HG03025 (cell line): ENCODE measurements at regions not wholly inside any gene's neighbourhood (a gene's known extent, or its start where the extent isn't known, plus 50 kb on each side); places are given as distances from the start of the nearest gene placed in this dataset.
"Not testable (repeated sequence)": the region's sequence is repeated elsewhere in the genome, so short reads cannot be mapped to it uniquely, and the experiment has no call there.

ENCODE experiments used
- ATAC-seq: cut with Tn5 transposase; IDR thresholded peaks from one replicate; pipeline ENCODE4 v1.9.1; 2021; ENCODE audit warnings: mild to moderate bottlenecking, moderate library complexity; ENCODE audit not compliant: unreplicated experiment, low FRiP score

DNA sequence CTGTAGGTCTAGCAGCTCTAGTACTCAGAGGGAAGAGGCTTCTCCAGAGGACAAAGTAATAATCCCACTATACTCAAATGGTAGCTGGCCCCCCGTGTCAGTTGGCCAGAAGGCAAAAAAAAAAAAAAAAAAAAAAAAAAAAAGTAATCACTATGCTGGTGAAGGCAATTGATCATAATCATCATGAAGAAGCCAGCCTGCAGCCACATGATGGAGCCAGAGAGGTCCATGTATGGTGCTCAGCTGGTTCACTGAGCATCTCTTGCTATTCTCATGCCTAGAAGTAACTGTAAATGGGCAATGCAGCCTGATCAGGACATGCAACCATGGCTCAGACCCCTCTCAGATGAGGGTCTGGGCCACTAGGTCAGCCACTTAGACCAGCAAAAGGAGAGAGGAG lies 378.8 kb downstream of the MED13L start:
- no peak for ATAC-seq

DNA sequence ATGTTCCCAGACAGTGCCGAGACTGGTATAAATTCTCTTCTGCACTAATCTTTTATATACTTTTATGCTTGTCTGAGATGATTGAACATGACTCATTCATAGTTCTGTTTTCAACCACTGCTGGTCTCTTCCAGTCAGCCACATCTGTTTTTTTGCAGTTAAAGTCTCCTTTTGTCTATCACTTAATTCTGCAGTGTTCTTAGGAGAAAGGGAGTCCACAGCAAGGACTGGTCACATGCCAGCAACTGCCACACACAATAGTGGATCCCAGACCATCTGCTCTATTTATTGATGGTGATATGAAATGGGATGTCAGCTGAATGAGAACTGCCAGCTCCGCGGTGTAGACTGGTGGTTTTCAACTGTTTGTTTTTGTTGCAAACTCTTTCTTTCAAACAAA lies 379.8 kb downstream of the MED13L start:
- ATAC-seq, result no peak

DNA sequence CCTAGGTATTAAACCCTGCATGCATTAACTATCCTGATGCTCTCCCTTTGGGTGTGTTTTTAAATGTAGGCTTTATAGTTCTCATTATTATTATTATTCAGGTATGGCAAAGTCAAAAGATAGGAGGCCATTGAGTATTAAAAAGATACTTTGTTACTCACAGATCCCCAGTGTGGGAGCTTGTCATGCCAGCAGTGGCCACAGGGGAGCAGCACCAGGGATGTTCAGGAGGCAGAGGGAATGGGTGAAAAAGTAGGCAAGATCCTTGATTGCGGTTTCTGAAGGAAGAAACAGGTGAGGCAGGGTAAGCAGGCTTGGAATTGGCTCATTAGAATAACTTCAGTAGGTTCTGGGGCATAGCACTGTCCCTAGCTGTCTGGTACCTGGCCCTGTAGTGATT lies 382.2 kb downstream of the MED13L start:
- ATAC-seq, result no peak

DNA sequence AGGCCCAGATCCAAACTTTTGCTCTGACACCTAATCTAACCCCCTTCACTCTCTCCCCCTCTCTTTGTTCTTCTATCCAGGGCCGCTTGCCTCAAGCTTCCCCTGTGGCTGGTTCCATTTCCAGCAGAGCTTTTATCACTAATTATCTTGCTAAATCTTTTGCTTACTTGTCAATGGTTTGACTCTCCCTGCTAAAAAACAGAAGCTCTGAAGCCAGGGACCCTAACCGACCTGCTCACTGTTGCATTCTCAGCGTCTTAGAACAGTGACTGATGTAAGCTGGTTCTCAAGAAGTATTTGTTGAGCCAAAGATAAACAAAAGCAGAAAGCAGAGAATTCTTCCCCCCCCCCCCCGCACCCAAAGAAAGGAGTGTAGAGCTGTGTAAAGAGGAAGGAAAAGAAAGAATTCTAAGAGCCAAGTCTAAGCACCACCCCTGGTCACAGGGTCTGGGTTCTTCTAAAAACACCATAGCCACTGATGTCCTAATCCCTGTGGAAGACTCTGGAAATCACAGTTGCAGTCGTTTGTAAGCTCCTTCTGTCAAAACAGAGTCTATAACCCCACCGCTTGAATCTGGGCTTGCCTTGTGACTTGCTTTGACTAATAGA lies 385.8 kb downstream of the MED13L start:
- ATAC-seq, result no peak

DNA sequence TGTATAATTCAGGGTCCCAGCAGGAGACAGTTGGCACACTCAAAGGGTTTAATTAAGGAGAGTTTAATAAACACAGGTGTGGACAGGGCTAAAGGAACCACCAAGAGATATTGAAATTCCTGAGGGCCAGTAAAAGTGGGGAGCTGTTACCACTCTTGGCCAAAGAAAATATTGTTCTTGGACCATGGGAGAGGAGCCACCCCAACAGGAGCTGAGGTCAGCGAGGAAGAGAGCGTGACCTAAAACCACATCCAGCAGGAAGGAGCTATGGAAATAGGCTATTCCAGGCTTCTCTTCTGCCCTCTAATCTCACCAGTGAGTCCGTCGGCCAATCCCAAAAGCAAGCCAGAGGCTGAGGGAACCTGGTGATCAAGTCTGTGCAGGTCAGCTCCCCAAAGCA lies 390.8 kb downstream of the MED13L start:
- no peak for ATAC-seq

DNA sequence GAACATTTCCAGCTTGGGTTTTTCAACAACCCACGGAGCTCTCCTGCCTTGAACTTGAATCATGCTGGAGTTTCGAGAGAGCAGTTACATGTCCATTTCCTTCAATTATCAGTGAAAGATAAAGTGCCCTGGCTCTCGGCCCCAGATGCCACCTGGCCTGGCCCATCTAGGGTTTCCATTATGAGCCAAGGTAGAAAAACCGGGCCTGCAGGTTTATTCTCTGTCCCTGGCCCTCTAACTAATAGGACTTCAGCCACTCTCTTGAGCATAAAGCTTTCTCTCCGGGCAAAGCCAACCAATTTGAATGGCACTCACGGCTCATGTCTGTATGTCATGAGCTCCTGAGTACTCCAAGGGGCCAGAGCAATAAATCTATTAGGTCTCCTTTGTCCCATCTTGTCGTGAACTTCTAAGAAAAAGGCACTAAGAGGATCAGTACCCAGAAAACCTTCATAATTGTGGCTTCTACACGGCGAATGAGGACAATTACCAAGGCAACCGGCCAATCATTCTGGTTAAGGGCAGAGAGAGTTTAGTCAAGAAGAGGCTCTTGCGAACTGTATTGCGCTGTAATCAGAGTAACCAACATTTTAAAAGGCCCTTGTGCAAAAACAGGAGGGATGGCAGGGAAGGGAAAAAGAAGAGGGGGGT lies 392.3 kb downstream of the MED13L start:
- ATAC-seq, result no peak

DNA sequence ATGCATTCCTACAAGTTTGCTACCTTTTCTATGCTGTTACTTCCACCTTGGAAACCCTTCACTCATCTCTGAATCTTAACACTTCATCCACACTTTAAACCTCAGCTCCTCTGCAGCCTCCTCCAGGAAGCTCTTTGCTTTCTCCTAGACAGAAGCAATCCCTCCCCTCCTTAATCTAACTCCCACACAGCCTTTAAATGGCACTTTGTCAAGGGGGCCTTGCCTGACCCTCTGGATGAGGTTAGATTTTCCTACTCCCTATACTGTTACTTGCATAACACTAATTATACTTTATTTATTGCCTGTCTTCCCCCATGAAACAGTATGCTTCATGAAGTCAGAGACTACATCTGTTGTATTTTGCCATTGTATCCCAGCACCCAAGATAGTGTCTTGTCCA lies 394.6 kb downstream of the MED13L start:
- ATAC-seq, result no peak

DNA sequence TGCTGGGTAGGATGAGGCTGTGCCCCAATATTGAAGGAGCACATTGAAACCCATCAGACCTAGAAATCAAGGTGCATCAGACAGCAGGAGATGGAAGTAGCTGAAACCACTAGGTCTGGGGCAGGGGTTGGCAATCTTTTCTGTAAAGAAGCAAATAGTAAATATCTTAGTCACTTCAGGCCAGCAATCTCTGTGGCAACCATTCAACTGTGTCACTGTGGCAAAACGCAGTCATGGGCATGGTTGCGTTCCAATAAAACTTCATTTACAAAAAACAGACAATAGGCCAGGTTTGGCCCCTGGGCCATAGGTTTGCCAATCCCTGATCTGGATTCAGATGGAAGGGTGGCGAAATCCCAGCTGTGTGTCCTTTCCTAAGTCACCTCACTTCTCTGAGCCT lies 397.3 kb downstream of the MED13L start:
- no peak for ATAC-seq

DNA sequence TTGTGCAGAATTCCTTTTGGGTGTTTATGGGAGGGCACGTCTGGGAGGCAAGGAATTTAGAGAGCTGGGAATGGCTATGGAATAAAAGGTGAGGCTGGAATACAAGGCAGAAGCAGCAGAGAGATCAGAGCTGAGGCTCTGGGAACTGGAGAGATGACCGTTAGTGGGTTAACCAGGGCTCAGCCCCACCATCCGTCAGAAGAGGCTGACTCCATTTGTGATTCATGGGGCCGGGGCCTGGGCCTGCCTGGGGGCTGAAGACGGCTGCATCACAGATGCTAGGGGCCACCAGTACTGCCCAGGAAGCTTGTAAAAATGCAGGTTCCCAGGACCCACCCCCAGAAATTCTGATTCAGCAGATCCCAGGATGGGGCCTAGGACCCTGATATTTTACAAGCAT lies 398.1 kb downstream of the MED13L start:
- ATAC-seq, result no peak

DNA sequence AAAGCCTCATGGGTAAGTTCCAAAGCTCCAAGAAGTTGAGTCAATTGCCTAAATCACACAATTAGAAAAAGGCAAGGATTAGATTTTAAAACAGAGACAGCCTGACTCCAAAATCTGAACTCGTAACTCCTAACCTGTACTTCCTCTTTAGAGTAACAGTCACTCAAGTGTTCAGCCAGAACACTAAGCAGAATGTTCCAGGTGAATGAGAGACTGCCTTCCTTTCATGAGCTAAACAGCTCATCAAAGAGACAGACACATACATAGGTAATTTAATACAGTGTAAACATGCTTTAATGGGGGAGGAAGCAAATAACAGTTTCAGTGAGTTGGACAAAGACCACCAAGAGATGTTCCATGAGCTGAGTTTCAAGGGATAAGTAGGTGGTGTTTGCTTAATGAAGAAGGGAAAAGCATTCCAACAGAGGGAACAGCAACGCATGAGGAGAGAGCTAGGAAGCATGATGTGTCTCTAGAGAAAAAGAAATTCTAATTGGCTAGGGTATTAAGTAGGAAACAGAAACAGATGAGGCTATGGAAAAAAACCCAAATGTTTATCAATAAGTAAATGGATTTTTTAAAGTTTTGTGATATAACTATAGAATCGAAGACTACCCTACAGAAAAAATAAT lies 403.9 kb downstream of the MED13L start:
- no peak for ATAC-seq

DNA sequence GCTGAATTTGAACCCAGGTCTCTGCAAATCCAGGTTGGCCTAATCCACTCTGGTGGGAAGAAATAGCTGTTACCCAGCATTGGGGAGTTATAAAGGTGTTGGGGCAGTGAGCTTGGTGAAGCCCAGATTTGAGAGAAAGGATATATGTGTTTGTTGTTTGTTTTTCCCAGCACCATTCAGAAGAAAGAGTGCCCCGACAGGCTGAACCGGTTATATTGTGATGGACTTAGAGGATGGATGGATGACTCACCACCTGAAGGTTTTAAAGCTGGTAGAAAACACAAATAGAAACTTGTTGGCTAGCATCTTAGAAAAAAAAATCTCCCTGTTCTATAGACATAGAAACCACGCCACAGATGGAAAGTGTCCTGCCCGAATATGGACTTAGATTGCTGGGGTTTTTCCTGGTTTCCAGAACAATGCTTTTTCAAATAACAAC lies 404.6 kb downstream of the MED13L start:
- ATAC-seq, result no peak

DNA sequence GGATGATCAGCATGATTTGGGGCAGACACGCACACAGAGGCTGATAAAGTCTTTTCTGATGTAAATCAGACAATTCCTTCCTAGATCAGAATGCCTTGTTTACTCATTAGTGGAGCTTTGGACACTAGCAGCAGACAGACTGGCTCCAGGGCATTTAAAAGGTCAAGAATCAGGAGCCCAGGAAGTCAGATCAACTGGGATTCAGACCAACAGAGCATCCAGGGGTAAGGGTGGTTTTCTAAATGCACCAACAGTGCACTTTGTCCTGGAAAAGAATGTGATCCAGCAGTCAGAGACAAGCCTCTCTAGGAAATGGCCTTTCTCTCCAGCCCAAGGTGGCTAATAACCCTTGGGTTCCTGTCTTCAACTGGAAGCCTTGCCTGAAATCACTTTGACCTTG lies 405.3 kb downstream of the MED13L start:
- no peak for ATAC-seq

DNA sequence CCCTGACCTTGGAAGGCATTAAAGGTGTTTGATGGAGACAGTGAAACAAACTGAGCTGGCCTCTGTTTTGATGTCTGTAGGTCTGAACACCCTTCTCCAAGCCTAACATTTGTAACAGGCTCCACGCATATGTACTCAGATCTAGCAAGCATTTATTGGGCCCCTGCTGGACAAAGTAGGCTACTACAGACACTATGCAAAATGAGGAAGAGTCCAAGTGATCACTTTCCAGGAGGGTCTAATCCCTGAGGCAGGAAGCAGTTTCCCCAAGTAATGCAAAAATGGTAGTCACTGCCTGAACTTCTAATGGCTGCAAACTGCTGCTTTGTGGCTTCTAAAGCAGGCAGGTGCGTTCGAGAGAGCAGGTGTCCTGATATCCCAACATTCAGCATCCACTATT lies 405.8 kb downstream of the MED13L start:
- no peak for ATAC-seq

DNA sequence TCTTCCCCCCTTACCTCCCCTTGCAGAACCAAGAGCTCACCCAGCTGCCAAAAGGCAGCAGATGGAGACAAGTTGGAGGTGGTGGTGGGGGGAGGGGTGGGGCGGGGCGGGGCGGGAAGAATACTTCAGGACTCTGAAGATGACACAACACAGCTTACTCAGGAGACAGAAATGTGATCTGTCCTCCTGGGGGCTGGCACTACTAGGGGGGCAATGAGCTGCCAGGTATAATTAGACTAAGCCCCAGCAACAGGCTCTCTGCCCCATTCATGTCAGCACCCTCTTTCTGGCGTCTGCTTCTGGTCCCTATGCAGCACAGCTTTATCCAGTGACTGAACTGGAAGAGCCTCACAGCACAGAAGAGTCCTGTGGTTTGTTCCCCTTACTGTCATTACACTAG lies 407.0 kb downstream of the MED13L start:
- ATAC-seq, result no peak

DNA sequence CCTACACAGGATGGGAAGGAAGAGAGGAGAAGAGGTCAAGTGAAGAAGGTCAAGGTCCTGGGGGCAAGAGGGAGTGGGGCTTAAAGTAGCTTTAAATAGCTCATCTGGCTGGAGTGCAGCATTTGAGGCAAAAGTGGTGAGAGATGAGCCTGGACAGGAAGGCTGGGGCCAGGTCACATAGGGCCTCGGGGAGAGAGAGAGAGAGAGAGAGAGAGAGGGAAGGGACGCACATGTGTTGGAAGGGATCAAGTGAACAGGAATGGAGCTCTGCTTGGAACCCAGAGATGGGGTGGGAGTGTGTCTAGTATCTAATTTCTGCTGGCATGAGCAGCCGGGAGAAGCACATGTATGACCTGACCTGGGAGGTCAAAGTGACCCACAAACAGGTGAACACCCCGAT lies 407.5 kb downstream of the MED13L start:
- no peak for ATAC-seq

DNA sequence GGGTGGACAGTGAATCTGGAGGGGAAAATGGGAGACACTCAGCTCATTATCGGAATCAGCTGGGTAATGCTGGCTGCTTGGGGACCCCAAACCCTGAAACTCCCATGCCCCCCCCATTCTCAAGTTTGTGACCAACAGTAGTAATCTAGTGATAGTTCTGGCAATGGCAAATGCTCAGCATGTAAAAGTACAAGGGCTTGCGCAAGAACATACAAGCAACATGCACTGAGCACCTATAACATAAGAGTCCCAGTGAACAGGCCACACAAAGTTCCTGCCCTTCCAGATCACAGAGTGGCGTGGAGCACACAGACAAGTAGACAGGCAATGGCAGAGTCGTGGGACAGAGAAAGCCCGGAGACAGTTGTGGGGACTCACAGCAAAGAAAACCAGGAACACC lies 407.9 kb downstream of the MED13L start:
- no peak for ATAC-seq

DNA sequence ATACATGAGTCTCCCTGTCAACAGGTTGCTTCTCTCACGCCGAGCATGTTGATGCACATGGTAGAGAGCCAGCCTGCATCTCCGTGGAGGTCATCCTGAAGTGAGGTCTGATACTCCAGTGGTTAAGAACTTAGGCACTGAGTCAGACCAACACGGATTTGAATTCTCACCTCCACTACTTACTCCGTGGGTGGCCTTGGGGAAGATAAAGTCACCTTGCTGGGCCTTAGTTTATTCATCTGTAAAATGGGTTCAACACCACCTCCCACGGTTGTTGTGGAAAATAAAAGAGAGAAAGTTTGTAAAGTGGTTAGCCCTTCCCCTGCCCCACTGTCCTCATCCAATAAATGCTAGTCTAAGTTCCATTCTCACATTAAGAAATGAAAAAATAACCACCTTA lies 408.9 kb downstream of the MED13L start:
- no peak for ATAC-seq

DNA sequence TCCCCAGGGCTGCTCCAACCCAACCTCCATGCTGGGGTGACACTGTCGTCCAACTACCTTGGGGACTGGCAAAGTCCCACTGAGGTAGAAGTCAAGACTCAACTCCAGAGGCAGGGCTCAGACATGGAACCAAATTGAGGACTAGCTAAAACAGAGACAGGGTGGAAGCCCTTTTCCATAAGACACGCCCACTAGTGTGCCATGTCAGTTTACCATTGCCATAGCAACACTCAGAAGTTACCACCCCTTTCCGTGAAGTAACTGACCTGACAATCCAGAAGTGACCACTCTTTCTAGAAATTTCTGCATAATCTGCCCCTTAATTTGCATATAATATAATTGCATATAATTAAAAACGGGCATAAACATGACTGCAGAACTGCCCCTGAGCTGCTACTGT lies 409.6 kb downstream of the MED13L start:
- ATAC-seq, result no peak

DNA sequence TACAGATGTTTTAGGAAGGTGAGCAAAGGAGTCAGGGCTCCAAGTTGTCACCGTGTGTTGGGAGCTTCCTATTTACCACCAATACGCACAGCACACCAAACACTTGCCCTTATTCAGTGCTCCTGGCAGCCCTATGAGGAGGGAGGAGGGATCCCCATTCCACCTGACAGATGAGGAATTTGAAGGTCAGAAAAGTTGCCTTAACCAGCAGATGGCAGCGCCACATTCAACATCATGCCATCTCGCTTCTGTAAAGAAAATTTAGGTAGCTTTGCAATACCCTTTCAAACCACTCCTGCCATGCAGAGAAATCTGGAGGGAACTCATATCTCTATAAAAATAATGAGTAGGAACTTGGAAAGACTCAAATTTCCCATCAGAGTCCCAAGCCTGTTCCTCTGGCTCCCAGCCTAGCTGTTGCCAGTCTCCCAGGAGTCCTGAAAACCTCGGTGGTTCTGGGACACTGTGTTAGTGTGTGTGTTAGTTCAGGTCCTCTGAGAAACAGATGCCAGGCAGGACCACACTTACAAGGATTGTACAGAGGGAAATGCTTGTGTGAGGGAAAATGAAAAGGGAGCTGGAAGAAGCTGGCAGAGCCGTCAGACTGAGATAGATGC lies 410.5 kb downstream of the MED13L start:
- no peak for ATAC-seq

DNA sequence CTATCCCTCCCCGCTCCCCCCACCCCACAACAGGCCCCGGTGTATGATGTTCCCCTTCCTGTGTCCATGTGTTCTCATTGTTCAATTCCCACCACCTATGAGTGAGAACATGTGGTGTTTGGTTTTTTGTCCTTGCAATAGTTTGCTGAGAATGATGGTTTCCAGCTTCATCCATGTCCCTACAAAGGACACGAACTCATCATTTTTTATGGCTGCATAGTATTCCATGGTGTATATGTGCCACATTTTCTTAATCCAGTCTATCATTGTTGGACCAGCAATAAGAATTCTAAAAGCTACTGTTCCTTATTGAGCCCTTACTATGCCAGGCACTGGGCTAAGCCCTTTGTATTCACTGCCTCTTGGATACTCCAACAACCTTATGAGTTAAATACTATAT lies 411.2 kb downstream of the MED13L start:
- not testable (repeated sequence) for ATAC-seq

DNA sequence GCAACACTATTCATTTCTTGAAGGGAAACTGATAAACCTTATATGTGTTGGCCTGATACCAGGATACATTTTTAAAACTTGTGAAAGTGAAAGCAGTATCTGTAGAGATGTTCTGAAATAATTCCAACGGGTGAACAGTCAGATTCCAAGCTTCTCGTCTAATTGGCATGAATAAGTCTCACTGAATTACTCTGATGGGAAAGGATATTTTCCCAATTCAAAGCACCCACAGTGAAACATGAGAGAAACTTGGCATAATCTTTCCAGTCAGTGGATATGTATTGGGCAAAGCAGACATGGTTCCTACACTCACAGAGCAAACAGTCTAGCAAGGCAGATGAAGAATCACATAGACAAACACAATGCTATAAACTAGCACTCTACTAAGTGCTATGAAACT lies 413.1 kb downstream of the MED13L start:
- no peak for ATAC-seq

DNA sequence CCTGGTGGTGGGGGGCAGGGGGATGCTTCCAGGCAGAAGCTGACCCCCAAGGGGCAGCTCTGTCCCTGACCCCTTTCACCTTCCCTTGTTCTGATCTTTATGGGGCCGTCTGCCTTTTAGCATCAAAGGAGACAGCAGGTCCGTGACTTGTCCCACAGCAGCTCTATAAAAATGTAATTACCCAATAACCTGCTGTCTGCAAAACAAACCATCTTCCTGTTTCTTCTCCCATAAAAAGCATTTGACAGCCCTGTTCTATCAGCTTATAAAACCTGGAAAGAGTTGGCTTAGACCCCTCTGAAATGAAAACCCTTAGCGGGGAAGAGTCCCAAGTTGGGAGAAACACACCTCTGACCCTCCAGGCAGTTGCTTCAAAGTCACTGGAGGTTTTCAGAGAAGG lies 416.9 kb downstream of the MED13L start:
- no peak for ATAC-seq
